ENCODE measurements at regions not wholly inside any gene's neighbourhood (a gene's known extent, or its start where the extent isn't known, plus 50 kb on each side); places are given as distances from the start of the nearest gene placed in this dataset.

DNA sequence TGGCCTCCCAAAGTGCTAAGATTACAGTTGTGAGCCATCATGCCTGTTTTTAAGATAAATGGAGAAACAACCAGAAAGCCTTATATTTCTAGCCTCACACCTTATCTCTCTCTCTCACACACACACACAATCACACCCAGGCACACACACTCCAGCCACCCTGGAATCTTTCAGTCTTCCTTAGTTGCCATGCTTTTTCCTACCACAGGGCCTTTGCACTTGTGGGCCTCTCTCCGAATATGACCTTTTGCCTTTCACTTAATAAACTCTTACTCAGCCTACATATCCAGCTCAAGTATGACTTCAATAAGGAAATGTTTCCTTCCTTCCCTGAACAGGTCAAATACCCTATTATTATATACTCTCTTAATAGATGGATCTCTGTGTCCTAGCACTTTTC, 290.7 kb downstream of the NFIB start:
- no peaks in the 10 kb centered on the region for H3K9me3 Mint-ChIP-seq
- no peak overlapping the region for H3K4me3 Mint-ChIP-seq
- Histone ChIP-seq H3K27ac (ENCODE audit: low read depth, low read length) (no peak overlapping the region), H3K36me3 (ENCODE audit: control insufficient read depth, insufficient read depth, low read length) (no peaks in the 10 kb centered on the region), H3K4me1 (ENCODE audit: control insufficient read depth, insufficient read depth, low read length) (peaks cover 3% of the 10 kb centered on the region), H3K27me3 (ENCODE audit: control insufficient read depth, insufficient read depth, low read length, poor library complexity, severe bottlenecking) (no peaks in the 10 kb centered on the region), H3K9me3 (ENCODE audit: control insufficient read depth, low read length) (no peaks in the 10 kb centered on the region), H3K9ac (ENCODE audit: extremely low read depth, low read length, poor library complexity, severe bottlenecking) (no peak overlapping the region), H3K4me3 (ENCODE audit: low read length) (no peak overlapping the region)
- WGBS, 2 experiments (ENCODE audit: insufficient coverage in 1 of 2, insufficient read length in 1 of 2): 96 to 100% methylated on average over 1 of the region's 1 CpG
- no peaks in the 10 kb centered on the region for H3K27me3 Mint-ChIP-seq (ENCODE audit: insufficient read depth)
- H3K36me3 Mint-ChIP-seq (ENCODE audit: low read depth): no peaks in the 10 kb centered on the region
- H3K4me1 Mint-ChIP-seq: peaks cover 13% of the 10 kb centered on the region
- no peak for DNase-seq
- H3K27ac Mint-ChIP-seq: no peak overlapping the region
- TF ChIP-seq CTCF (conservative IDR thresholded peaks at IDR 0.05): no peak

DNA sequence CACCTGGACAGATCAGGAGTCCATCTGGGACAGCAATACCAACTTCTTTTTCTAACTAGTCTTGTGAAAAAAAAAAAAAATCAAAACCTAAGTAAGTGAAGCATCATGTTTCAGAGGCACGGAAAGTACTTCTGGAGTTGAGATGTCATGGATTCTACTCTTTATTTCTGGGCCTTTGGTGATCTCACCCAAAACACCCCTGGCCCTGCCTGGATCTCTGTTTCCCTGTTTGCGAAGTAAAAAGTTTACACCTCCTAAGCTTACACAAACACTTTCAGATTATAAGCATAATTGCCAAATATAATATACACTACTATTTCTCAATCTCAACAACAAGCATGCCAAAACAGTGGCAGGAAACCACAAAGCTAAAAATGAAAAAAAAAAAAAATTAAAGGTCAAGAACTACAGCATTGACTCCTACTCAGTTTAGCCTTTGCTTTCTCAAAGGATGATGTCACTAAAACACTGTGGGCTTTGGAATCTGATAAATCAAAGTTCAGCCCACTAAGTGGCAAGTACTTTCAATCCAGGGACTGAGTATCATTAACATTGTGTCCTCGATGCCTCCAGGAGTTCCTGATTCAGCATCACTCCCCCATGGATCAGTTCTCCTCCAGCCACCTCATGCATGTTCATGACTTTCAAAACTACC, 291.9 kb downstream of the NFIB start:
- TF ChIP-seq CTCF (conservative IDR thresholded peaks at IDR 0.05): no peak
- Mint-ChIP-seq H3K27me3 (ENCODE audit: insufficient read depth) (no peaks in the 10 kb centered on the region), H3K4me3 (no peak overlapping the region), H3K9me3 (no peaks in the 10 kb centered on the region), H3K36me3 (ENCODE audit: low read depth) (no peaks in the 10 kb centered on the region), H3K27ac (no peak overlapping the region), H3K4me1 (peaks cover 9% of the 10 kb centered on the region)
- Histone ChIP-seq H3K27ac (ENCODE audit: low read depth, low read length) (no peak overlapping the region), H3K4me3 (ENCODE audit: low read length) (no peak overlapping the region), H3K4me1 (ENCODE audit: control insufficient read depth, insufficient read depth, low read length) (peaks cover 3% of the 10 kb centered on the region), H3K9me3 (ENCODE audit: control insufficient read depth, low read length) (no peaks in the 10 kb centered on the region), H3K36me3 (ENCODE audit: control insufficient read depth, insufficient read depth, low read length) (no peaks in the 10 kb centered on the region), H3K27me3 (ENCODE audit: control insufficient read depth, insufficient read depth, low read length, poor library complexity, severe bottlenecking) (no peaks in the 10 kb centered on the region), H3K9ac (ENCODE audit: extremely low read depth, low read length, poor library complexity, severe bottlenecking) (no peak overlapping the region)
- DNase-seq: no peak
- 64 to 76% methylated on average over 2 to 3 of the region's 3 CpGs for WGBS, 2 experiments (ENCODE audit: insufficient coverage in 1 of 2, insufficient read length in 1 of 2)

DNA sequence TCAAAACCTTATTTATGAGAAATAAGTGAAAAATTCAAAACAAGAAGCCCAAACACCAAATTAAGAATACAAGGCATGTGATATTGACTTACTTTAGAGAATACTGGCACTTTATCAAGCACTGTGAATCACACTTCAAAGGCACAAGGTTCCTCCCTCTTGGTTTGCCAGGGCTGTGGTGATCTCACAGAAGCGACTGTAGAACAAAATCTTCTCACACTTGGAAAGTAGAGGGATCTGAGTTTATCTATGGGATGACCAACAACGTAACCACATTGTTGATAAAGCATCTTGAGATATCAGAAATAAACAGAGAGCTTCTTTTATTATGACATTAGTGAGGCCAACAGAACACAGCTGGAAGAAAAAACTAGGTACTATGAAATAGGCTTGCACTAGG, 295.9 kb downstream of the NFIB start:
- H3K9me3 Mint-ChIP-seq: no peaks in the 10 kb centered on the region
- no peaks in the 10 kb centered on the region for H3K36me3 Mint-ChIP-seq (ENCODE audit: low read depth)
- H3K27me3 Mint-ChIP-seq (ENCODE audit: insufficient read depth): no peaks in the 10 kb centered on the region
- TF ChIP-seq CTCF (conservative IDR thresholded peaks at IDR 0.05): no peak
- H3K9ac ChIP-seq (ENCODE audit: extremely low read depth, low read length, poor library complexity, severe bottlenecking): no peak overlapping the region
- H3K9me3 ChIP-seq (ENCODE audit: control insufficient read depth, low read length): no peaks in the 10 kb centered on the region
- 81% methylated on average over 2 of the region's 2 CpGs; no CpG with 5 or more reads in 1 of the 2 experiments for whole genome bisulfite sequencing, 2 experiments (ENCODE audit: insufficient coverage in 1 of 2, insufficient read length in 1 of 2)
- H3K4me1 ChIP-seq (ENCODE audit: control insufficient read depth, insufficient read depth, low read length): no peaks in the 10 kb centered on the region
- H3K4me1 Mint-ChIP-seq: peaks cover 5% of the 10 kb centered on the region
- H3K27ac ChIP-seq (ENCODE audit: low read depth, low read length): no peak overlapping the region
- no peaks in the 10 kb centered on the region for H3K36me3 ChIP-seq (ENCODE audit: control insufficient read depth, insufficient read depth, low read length)
- H3K27me3 ChIP-seq (ENCODE audit: control insufficient read depth, insufficient read depth, low read length, poor library complexity, severe bottlenecking): no peaks in the 10 kb centered on the region
- H3K4me3 ChIP-seq (ENCODE audit: low read length): no peak overlapping the region
- no peak overlapping the region for H3K4me3 Mint-ChIP-seq
- H3K27ac Mint-ChIP-seq: no peak overlapping the region
- no peak for DNase-seq
